Skeletal muscle satellite cell (primary cell): ENCODE measurements at regions not wholly inside any gene's neighbourhood (a gene's known extent, or its start where the extent isn't known, plus 50 kb on each side); places are given as distances from the start of the nearest gene placed in this dataset.

Source experiments
- H3K27me3 ChIP-seq: 2 replicates; pipeline ENCODE4 v1.7.0; 2013; ENCODE audit warnings: low read length; ENCODE audit not compliant: control insufficient read depth, insufficient read depth
- H3K36me3 ChIP-seq: 2 replicates; pipeline ENCODE4 v1.7.0; 2013; ENCODE audit warnings: mild to moderate bottlenecking, control low read depth, low read length; ENCODE audit not compliant: insufficient read depth
- H3K4me1 ChIP-seq: 2 replicates; pipeline ENCODE4 v1.7.0; 2013; ENCODE audit warnings: low read length; ENCODE audit not compliant: control insufficient read depth, insufficient read depth
- H3K4me2 ChIP-seq: 2 replicates; pipeline ENCODE4 v1.7.0; 2013; ENCODE audit warnings: mild to moderate bottlenecking, low read length
- H3K4me3 ChIP-seq: 2 replicates; pipeline ENCODE4 v1.7.0; 2013; ENCODE audit warnings: low read length
- H3K9ac ChIP-seq: 2 replicates; pipeline ENCODE4 v1.7.0; 2013; ENCODE audit warnings: mild to moderate bottlenecking, low read depth, low read length, moderate library complexity
- H3K9me3 ChIP-seq: replicated peaks from 2 replicates; pipeline ENCODE4 v1.7.0; 2013; ENCODE audit warnings: mild to moderate bottlenecking, control low read depth, low read length

- Histone ChIP-seq H3K36me3 (no peaks in the 10 kb centered on the region), H3K9me3 (no peaks in the 10 kb centered on the region), H3K4me2 (no peak overlapping the region), H3K9ac (no peak overlapping the region), H3K27me3 (no peaks in the 10 kb centered on the region), H3K4me3 (no peak overlapping the region), H3K4me1 (peaks cover 10% of the 10 kb centered on the region)
Observed at GRCh38 chr4:20302336-20302735, 50.6 kb downstream of the SLIT2 start.

- no peak overlapping the region for H3K4me3 ChIP-seq
- H3K4me1 ChIP-seq = no peaks in the 10 kb centered on the region
- no peaks in the 10 kb centered on the region for H3K9me3 ChIP-seq
- no peak overlapping the region for H3K9ac ChIP-seq
- no peaks in the 10 kb centered on the region for H3K27me3 ChIP-seq
- no peak overlapping the region for H3K4me2 ChIP-seq
- H3K36me3 ChIP-seq = no peaks in the 10 kb centered on the region
Observed at GRCh38 chr4:20305976-20306375, 54.3 kb downstream of the SLIT2 start.

- Histone ChIP-seq H3K4me1 (peaks cover 6% of the 10 kb centered on the region), H3K4me2 (no peak overlapping the region), H3K27me3 (no peaks in the 10 kb centered on the region), H3K36me3 (no peaks in the 10 kb centered on the region), H3K9me3 (no peaks in the 10 kb centered on the region), H3K9ac (no peak overlapping the region), H3K4me3 (no peak overlapping the region)
Observed at GRCh38 chr4:20311856-20312255, 60.2 kb downstream of the SLIT2 start.

- no peaks in the 10 kb centered on the region for H3K9me3 ChIP-seq
- H3K4me1 ChIP-seq = peaks cover 8% of the 10 kb centered on the region
- H3K4me2 ChIP-seq = no peak overlapping the region
- H3K27me3 ChIP-seq = no peaks in the 10 kb centered on the region
- no peak overlapping the region for H3K9ac ChIP-seq
- H3K4me3 ChIP-seq = no peak overlapping the region
- H3K36me3 ChIP-seq = no peaks in the 10 kb centered on the region
Observed at GRCh38 chr4:20313237-20314030, 61.7 kb downstream of the SLIT2 start.

GRCh38 chr4:20317424-20317985 is 65.8 kb downstream of the SLIT2 start:
- H3K36me3 ChIP-seq = no peaks in the 10 kb centered on the region
- H3K4me3 ChIP-seq = no peak overlapping the region
- no peaks in the 10 kb centered on the region for H3K9me3 ChIP-seq
- H3K4me1 ChIP-seq = peaks cover 8% of the 10 kb centered on the region
- H3K27me3 ChIP-seq = no peaks in the 10 kb centered on the region
- no peak overlapping the region for H3K9ac ChIP-seq
- H3K4me2 ChIP-seq = peak overlapping the region; percentile 2

- H3K9me3 ChIP-seq = no peaks in the 10 kb centered on the region
- no peak overlapping the region for H3K9ac ChIP-seq
- H3K27me3 ChIP-seq = no peaks in the 10 kb centered on the region
- H3K4me2 ChIP-seq = peak overlapping the region; percentile 42
- no peaks in the 10 kb centered on the region for H3K36me3 ChIP-seq
- H3K4me3 ChIP-seq = no peak overlapping the region
- H3K4me1 ChIP-seq = peaks cover 8% of the 10 kb centered on the region
Observed at GRCh38 chr4:20318001-20318908, 66.5 kb downstream of the SLIT2 start.

GRCh38 chr4:20318909-20319277 is 67.2 kb downstream of the SLIT2 start:
- H3K36me3 ChIP-seq = no peaks in the 10 kb centered on the region
- no peak overlapping the region for H3K9ac ChIP-seq
- no peak overlapping the region for H3K4me2 ChIP-seq
- no peaks in the 10 kb centered on the region for H3K9me3 ChIP-seq
- no peaks in the 10 kb centered on the region for H3K27me3 ChIP-seq
- peaks cover 8% of the 10 kb centered on the region for H3K4me1 ChIP-seq
- H3K4me3 ChIP-seq = no peak overlapping the region

- Histone ChIP-seq H3K9me3 (no peaks in the 10 kb centered on the region), H3K9ac (no peak overlapping the region), H3K36me3 (no peaks in the 10 kb centered on the region), H3K4me3 (no peak overlapping the region), H3K4me2 (no peak overlapping the region), H3K27me3 (no peaks in the 10 kb centered on the region), H3K4me1 (peaks cover 8% of the 10 kb centered on the region)
Observed at GRCh38 chr4:20319825-20320612, 68.3 kb downstream of the SLIT2 start.

GRCh38 chr4:20323991-20324390 is 72.3 kb downstream of the SLIT2 start:
- Histone ChIP-seq H3K27me3 (no peaks in the 10 kb centered on the region), H3K4me2 (no peak overlapping the region), H3K9me3 (no peaks in the 10 kb centered on the region), H3K36me3 (no peaks in the 10 kb centered on the region), H3K4me3 (no peak overlapping the region), H3K4me1 (peaks cover 6% of the 10 kb centered on the region), H3K9ac (no peak overlapping the region)

GRCh38 chr4:20326460-20326859 is 74.8 kb downstream of the SLIT2 start:
- Histone ChIP-seq H3K4me3 (no peak overlapping the region), H3K4me2 (no peak overlapping the region), H3K36me3 (no peaks in the 10 kb centered on the region), H3K27me3 (no peaks in the 10 kb centered on the region), H3K9ac (no peak overlapping the region), H3K4me1 (peaks cover 6% of the 10 kb centered on the region), H3K9me3 (no peaks in the 10 kb centered on the region)

GRCh38 chr4:20326977-20327376 is 75.3 kb downstream of the SLIT2 start:
- Histone ChIP-seq H3K9ac (no peak overlapping the region), H3K4me1 (peaks cover 6% of the 10 kb centered on the region), H3K9me3 (no peaks in the 10 kb centered on the region), H3K36me3 (no peaks in the 10 kb centered on the region), H3K4me3 (no peak overlapping the region), H3K27me3 (no peaks in the 10 kb centered on the region), H3K4me2 (no peak overlapping the region)
